Glutamatergic neuron (in vitro differentiated cells): ENCODE measurements at regions not wholly inside any gene's neighbourhood (a gene's known extent, or its start where the extent isn't known, plus 50 kb on each side); places are given as distances from the start of the nearest gene placed in this dataset.

Experiments used
- DNase-seq: peaks from one replicate; pipeline ENCODE4 v3.0.0; 2022
- H3K27ac Mint-ChIP-seq: one replicate; pipeline ENCODE4 v1.8.0; 2020; ENCODE audit warnings: mild to moderate bottlenecking, mixed read lengths, inconsistent platforms; ENCODE audit not compliant: unreplicated experiment
- H3K27me3 Mint-ChIP-seq: one replicate; pipeline ENCODE4 v1.8.0; 2020; ENCODE audit warnings: mild to moderate bottlenecking, moderate library complexity, mixed read lengths, inconsistent platforms; ENCODE audit not compliant: unreplicated experiment
- H3K36me3 Mint-ChIP-seq: one replicate; pipeline ENCODE4 v1.8.0; 2020; ENCODE audit warnings: mild to moderate bottlenecking, mixed read lengths, inconsistent platforms; ENCODE audit not compliant: unreplicated experiment
- H3K4me1 Mint-ChIP-seq: one replicate; pipeline ENCODE4 v1.8.0; 2020; ENCODE audit warnings: mild to moderate bottlenecking, low read depth, mixed read lengths, inconsistent platforms; ENCODE audit not compliant: unreplicated experiment
- H3K4me3 Mint-ChIP-seq: one replicate; pipeline ENCODE4 v1.8.0; 2020; ENCODE audit warnings: mild to moderate bottlenecking, mixed read lengths, inconsistent platforms; ENCODE audit not compliant: unreplicated experiment
- H3K9me3 Mint-ChIP-seq: one replicate; pipeline ENCODE4 v1.8.0; 2020; ENCODE audit warnings: mild to moderate bottlenecking, moderate library complexity, mixed read lengths, inconsistent platforms; ENCODE audit not compliant: unreplicated experiment
- TF ChIP-seq, protein P1 (sequence below): fragments of 200-600 bp; sonication (generic); IDR thresholded peaks from one replicate; pipeline ENCODE4 v1.5.0; 2021; ENCODE audit not compliant: partially characterized antibody, unreplicated experiment

- DNase-seq = no peak
- TF ChIP-seq, protein P1, sequence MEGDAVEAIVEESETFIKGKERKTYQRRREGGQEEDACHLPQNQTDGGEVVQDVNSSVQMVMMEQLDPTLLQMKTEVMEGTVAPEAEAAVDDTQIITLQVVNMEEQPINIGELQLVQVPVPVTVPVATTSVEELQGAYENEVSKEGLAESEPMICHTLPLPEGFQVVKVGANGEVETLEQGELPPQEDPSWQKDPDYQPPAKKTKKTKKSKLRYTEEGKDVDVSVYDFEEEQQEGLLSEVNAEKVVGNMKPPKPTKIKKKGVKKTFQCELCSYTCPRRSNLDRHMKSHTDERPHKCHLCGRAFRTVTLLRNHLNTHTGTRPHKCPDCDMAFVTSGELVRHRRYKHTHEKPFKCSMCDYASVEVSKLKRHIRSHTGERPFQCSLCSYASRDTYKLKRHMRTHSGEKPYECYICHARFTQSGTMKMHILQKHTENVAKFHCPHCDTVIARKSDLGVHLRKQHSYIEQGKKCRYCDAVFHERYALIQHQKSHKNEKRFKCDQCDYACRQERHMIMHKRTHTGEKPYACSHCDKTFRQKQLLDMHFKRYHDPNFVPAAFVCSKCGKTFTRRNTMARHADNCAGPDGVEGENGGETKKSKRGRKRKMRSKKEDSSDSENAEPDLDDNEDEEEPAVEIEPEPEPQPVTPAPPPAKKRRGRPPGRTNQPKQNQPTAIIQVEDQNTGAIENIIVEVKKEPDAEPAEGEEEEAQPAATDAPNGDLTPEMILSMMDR = no peak
- H3K27ac Mint-ChIP-seq = no peak overlapping the region
- no peaks in the 10 kb centered on the region for H3K36me3 Mint-ChIP-seq
- no peaks in the 10 kb centered on the region for H3K9me3 Mint-ChIP-seq
- no peak overlapping the region for H3K4me3 Mint-ChIP-seq
- H3K27me3 Mint-ChIP-seq = no peaks in the 10 kb centered on the region
- H3K4me1 Mint-ChIP-seq = no peaks in the 10 kb centered on the region
These were observed 662.0 kb downstream of the CDH11 start for GRCh38 chr16:64459821-64460220.

GRCh38 chr16:64459402-64459801 lies 662.5 kb downstream of the CDH11 start:
- Mint-ChIP-seq H3K9me3 (no peaks in the 10 kb centered on the region), H3K4me3 (no peak overlapping the region), H3K4me1 (no peaks in the 10 kb centered on the region), H3K36me3 (no peaks in the 10 kb centered on the region), H3K27ac (no peak overlapping the region), H3K27me3 (no peaks in the 10 kb centered on the region)
- TF ChIP-seq, protein P1 = no peak
- no peak for DNase-seq

- H3K4me1 Mint-ChIP-seq = no peaks in the 10 kb centered on the region
- no peaks in the 10 kb centered on the region for H3K27me3 Mint-ChIP-seq
- TF ChIP-seq, protein P1 = no peak
- no peaks in the 10 kb centered on the region for H3K9me3 Mint-ChIP-seq
- no peaks in the 10 kb centered on the region for H3K36me3 Mint-ChIP-seq
- no peak overlapping the region for H3K27ac Mint-ChIP-seq
- H3K4me3 Mint-ChIP-seq = no peak overlapping the region
- no peak for DNase-seq
These were observed 666.6 kb downstream of the CDH11 start for GRCh38 chr16:64455275-64455674.

DNA sequence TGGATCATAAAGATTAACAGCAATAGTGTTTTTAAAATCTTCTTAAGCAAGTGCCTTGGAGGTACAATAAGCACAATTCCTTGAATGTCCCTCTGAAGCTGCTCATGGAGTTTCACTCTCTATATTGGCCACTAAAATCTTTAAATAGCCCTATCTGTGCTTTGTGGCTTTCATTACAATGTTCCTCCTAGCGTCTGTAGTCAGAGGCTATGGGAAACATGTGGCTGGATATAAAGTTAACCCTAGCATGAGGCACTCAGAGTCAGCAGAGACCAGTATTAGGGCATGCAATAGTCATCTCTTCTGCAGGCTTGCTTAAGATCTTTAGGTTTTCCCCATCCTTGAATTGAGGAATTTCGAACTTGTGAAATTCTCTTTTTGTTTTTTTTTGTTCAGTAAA lies 668.2 kb downstream of the CDH11 start:
- TF ChIP-seq, protein P1 = no peak
- Mint-ChIP-seq H3K27me3 (no peaks in the 10 kb centered on the region), H3K9me3 (no peaks in the 10 kb centered on the region), H3K4me1 (no peaks in the 10 kb centered on the region), H3K27ac (no peak overlapping the region), H3K36me3 (no peaks in the 10 kb centered on the region), H3K4me3 (no peak overlapping the region)
- no peak for DNase-seq

DNA sequence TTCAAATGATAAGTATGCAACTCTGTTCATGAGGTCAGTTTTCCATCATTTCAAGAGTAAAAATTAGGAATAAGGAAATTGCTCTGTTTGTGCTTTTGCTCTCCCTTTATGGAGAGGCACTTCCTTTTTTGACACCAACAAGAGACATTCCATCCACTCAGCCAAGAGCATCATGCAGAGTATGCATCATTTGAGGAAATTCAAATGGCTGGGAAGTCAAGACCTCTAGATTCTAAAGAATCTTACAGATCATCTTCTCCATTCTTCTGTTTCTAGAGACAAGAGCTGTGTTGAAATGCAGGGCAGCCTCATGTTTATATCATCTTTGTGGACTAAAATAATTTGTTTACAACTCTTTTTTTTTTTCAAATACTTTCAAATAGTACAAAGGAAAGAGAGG lies 669.4 kb downstream of the CDH11 start:
- peaks cover under 1% of the 10 kb centered on the region for H3K27me3 Mint-ChIP-seq
- no peak for DNase-seq
- no peaks in the 10 kb centered on the region for H3K36me3 Mint-ChIP-seq
- no peak overlapping the region for H3K27ac Mint-ChIP-seq
- no peaks in the 10 kb centered on the region for H3K4me1 Mint-ChIP-seq
- H3K4me3 Mint-ChIP-seq = no peak overlapping the region
- TF ChIP-seq, protein P1 = no peak
- no peaks in the 10 kb centered on the region for H3K9me3 Mint-ChIP-seq
